GM19240 (cell line): ENCODE measurements at regions not wholly inside any gene's neighbourhood (a gene's known extent, or its start where the extent isn't known, plus 50 kb on each side); places are given as distances from the start of the nearest gene placed in this dataset.
A peak's percentile ranks its signal among the peaks of the same experiment; 100 is the strongest.

ENCODE experiments used
- DNase-seq: peaks from one replicate; pipeline ENCODE4 v3.0.0; 2011; ENCODE audit warnings: low spot score; ENCODE audit not compliant: insufficient read length

DNA sequence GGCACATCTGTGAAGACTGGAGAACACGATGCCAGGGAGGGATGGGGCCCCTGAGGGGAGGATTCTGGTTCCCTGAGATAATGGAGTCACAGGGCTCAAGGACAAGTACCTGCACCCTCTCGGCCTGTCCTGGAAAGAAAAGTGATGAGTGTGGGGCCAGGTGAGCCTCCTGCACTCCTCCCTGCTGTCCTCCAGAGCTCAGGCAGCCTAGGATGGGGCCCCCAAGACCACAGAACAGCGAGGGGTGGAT lies 101.3 kb upstream of the TNRC6C start:
- no peak for DNase-seq

DNA sequence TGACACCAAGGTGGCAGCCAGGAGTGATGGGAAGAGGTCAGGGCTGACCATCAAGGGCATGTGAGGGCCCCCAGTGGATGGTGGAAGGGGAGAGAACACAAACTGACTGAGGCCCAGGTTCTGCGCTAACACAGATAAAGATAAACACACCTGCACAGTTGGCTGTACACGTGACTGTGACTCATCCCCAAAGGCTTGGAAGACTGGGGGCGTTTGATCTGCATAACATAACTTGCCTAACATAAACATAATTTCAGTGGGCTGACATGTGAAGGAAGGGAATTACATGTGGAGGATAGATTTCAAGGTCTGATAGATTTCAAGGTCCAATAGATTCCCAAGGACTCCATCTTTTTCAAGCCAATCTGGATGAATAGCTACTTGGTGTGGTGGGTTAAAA lies 100.9 kb upstream of the TNRC6C start:
- no peak for DNase-seq

- no peak for DNase-seq
Observed at GRCh38 chr17:77858291-77859034, 100.0 kb upstream of the TNRC6C start.

GRCh38 chr17:77859035-77859810 lies 99.3 kb upstream of the TNRC6C start:
- DNase-seq: no peak

GRCh38 chr17:77861133-77861695 lies 97.3 kb upstream of the TNRC6C start:
- DNase-seq: no peak

- DNase-seq: no peak
Observed at GRCh38 chr17:77861981-77862645, 96.4 kb upstream of the TNRC6C start.

GRCh38 chr17:77862890-77863813 lies 95.4 kb upstream of the TNRC6C start:
- no peak for DNase-seq

DNA sequence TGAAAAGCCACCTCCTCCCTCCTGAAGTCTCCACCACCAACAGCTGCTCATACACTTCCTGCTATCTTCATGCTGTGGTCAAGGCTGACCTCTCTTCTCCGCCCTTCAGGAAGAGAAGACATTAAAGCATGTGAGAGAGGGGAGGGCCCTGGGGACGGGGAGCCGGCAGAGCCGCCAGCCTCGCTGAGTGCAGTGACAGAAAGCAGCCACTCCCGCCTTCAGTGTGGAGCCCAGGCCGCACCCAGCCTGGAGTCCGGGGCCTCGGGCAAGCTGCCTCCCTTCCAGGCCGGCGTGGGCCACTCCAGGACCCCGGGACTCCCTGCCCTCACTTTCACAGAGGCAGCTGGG lies 94.7 kb upstream of the TNRC6C start:
- DNase-seq: no peak

- DNase-seq: no peak
Observed at GRCh38 chr17:77864234-77865111, 94.0 kb upstream of the TNRC6C start.

GRCh38 chr17:77865112-77865611 lies 93.3 kb upstream of the TNRC6C start:
- DNase-seq: no peak

DNA sequence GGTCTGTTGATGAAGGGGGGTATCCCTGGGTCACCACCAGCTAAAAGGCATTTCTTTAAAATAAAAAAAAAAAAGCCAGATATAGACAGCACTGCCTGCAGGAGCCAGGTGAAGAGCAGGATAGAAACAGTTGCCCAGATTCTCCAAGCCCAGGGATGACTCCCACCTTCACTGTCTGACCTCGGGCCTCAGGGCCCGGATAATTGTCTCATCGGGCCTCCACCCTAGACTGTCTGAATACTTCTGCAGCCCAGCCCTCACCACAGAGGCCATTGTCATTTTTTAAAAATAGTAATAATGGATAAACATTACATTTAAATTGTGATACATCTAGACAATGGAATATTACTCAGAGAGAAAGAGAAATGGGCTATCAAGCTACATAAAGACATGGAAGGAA lies 92.8 kb upstream of the TNRC6C start:
- DNase-seq: no peak

GRCh38 chr17:77867308-77867781 lies 91.2 kb upstream of the TNRC6C start:
- DNase-seq: no peak

DNA sequence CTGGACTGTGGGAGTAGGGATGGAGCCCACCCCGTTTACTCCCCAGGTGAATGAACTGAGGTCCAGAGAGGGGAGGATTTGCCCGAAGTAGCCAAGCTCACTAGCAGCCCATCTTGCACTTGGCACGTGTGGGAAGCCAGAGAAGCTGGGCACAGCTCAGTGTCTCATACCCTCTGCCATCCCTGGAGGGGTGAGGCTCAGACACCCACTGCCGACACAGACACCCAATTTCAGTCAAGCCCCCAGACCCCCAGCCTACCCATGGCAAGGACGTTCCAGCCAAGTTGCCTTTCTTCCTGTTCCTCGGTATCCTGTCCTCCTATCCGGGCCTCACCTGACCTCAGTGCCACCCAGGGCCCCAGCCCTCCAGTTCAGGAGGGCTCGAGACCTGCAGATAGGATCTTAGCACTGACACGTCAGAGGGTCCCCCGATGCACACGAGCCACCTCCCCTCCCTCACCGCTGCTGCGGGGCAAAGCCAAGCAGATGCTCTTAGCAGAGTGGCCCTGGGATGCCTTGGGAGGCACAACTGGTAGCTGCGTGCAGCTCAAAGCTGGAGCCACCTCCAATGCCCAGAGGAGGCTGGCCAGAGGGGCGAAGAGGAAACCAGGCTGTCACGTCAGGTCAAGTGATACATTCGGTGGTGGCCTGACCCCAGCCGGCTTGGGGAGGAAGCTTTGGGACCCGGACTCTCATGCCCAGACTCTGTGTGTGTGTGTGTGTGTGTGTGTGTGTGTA lies 90.4 kb upstream of the TNRC6C start:
- no peak for DNase-seq

DNA sequence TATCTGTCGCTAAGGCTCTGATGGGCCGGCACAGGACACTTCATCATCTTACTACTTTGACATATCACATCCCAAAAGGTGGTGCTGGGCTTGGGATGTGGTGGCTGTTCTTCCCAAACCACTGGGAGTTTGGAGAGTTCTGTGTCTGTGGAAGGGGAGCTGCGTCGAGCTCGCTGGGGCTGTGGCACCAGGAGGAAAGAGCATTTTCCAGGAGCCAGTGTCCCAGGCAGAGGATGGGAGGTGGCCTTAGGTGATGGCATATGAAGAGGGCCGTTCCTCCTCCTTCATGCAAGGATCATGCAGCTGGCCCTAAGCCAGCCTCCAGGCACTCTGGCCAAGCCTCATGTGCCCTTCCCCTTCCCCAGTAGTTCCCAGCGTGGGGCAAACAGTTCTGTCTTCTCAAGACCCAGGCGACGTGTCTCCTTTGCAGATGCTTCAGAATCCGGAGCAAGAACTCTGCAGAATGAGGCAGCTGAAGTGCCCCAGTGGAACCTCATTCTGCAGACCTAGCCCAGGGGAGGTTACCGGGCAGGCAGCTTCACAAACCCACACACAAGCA lies 89.4 kb upstream of the TNRC6C start:
- DNase-seq: no peak

DNA sequence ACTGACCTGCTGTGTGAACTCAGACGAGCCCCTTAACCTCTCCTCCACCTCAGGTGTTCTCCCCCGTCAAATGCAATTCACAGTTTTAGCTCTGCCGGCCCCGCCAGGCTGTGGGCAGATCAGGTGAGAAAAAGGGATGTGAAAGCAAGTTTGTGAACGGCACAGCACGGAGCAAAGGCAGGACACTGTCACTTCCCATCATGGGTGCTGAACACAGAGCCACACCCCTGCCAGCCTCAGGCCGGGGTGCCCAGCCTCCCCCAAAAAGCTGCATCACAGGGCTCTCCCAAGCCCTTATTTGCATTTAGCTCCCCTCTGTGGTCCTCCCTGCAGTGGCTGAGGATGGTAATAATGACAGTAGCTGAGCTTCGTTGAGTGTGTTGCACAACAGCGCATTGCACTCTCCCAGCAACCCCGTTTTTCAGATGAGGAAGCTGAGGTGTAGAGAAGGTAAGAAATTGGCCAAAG lies 88.8 kb upstream of the TNRC6C start:
- peak; percentile 61 for DNase-seq

DNA sequence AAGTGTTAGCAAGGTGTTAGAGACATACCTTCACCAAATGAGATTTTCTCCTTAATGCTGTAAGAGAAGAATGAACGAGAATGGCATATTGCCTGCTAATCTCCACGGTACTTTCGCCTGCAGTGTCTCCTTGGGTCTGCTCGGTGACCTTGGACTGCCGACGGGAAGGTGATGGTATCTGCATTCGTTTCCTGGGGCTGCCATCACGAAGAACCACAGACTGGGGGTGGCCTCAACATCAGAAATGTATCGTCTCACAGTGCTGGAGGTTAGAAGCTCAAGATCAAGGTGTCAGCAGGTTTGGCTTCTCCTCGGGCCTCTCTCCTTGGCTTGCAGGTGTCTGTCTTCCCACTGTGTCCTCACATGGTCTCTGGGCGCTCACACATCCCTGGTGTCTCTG lies 86.3 kb upstream of the TNRC6C start:
- no peak for DNase-seq

DNA sequence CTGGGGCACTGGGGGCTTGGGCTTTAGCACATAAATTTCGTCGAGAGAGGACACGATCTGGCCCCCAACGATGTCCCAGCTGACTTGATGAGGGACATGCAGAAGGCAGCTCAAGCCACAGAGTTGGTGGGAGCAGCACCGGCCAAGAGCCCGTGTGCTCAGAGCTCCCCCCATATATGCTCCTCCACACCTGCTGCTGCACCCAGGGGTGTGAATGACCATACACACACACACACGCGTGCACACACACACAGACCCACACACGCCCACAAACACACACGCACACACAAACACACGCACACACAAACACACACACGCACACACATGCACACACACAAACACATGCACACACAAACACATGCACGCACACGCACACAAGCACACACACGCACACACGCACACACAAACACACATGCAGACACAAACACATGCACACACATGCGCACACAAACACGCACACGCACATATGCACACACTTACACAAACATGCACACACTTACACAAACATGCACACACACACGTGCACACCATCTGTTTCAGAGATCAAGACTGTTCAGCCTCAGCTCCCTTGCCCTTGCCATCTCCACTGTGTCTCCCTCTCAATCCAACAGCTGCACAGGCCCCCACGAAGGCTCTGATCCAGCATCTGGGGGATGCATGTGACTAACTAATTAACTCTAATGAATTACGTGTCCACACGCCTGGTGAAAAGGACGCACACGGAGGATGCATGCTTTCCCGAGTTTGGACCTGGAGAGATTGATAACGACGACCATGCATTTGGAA lies 85.6 kb upstream of the TNRC6C start:
- no peak for DNase-seq
